Lower lobe of right lung (tissue), 2 donors: ENCODE measurements at regions not wholly inside any gene's neighbourhood (a gene's known extent, or its start where the extent isn't known, plus 50 kb on each side); places are given as distances from the start of the nearest gene placed in this dataset.

Source experiments
- ATAC-seq, 2 donors: fragments of 200-7000 bp; cut with Tn5 transposase; one replicate each; pipeline ENCODE4 v1.9.1; 2020 to 2022; ENCODE audit warnings: mild to moderate bottlenecking in 2 of 2, moderate library complexity in 2 of 2
- DNase-seq: peaks from one replicate; pipeline ENCODE4 v3.0.0-alpha.2; 2020
- H3K27ac ChIP-seq: fragments of 200-600 bp; one replicate; pipeline ENCODE4 v1.8.0; 2022
- H3K27me3 ChIP-seq: fragments of 200-600 bp; one replicate; pipeline ENCODE4 v1.8.0; 2022; ENCODE audit warnings: low read depth
- H3K36me3 ChIP-seq: fragments of 200-600 bp; one replicate; pipeline ENCODE4 v1.8.0; 2022; ENCODE audit warnings: mild to moderate bottlenecking
- H3K4me1 ChIP-seq: fragments of 200-600 bp; one replicate; pipeline ENCODE4 v1.8.0; 2022
- H3K4me3 ChIP-seq: fragments of 200-600 bp; one replicate; pipeline ENCODE4 v1.8.0; 2022; ENCODE audit warnings: mild to moderate bottlenecking
- H3K9me3 ChIP-seq: fragments of 200-600 bp; one replicate; pipeline ENCODE4 v1.8.0; 2022
- CTCF ChIP-seq: fragments of 200-600 bp; IDR thresholded peaks from one replicate; pipeline ENCODE4 v1.8.0; 2022; ENCODE audit warnings: antibody characterized with exemption, mild to moderate bottlenecking
- intact Hi-C: fragments of 100-400 bp; cut with DNase I; formaldehyde crosslinking; loops from one replicate; pipeline ENCODE4 v1.11.0; 2022
- donor health status: DM: no; HTN: yes; CAD: no; lungs with severe emphysema.

- H3K36me3 ChIP-seq = no peaks in the 10 kb centered on the region
- H3K27ac ChIP-seq = no peak overlapping the region
- no peaks in the 10 kb centered on the region for H3K9me3 ChIP-seq
- H3K4me1 ChIP-seq = peaks cover 12% of the 10 kb centered on the region
- no peak overlapping the region for H3K4me3 ChIP-seq
- no peak for TF ChIP-seq CTCF
- DNase-seq = no peak
- intact Hi-C loops = no loop called here
- no peak for ATAC-seq
- peaks cover 32% of the 10 kb centered on the region for H3K27me3 ChIP-seq
These were observed 106.4 kb downstream of the BRD1 start for GRCh38 chr22:49721211-49721763.

GRCh38 chr22:49720279-49720959 lies 107.3 kb downstream of the BRD1 start:
- no peak overlapping the region for H3K4me3 ChIP-seq
- H3K9me3 ChIP-seq = no peaks in the 10 kb centered on the region
- H3K27ac ChIP-seq = no peak overlapping the region
- H3K27me3 ChIP-seq = peaks cover 23% of the 10 kb centered on the region
- no peaks in the 10 kb centered on the region for H3K36me3 ChIP-seq
- peaks cover 12% of the 10 kb centered on the region for H3K4me1 ChIP-seq
- intact Hi-C loops = no loop called here
- TF ChIP-seq CTCF = no peak
- DNase-seq = no peak
- ATAC-seq = no peak

- ATAC-seq = no peak
- H3K36me3 ChIP-seq = no peaks in the 10 kb centered on the region
- intact Hi-C loops = no loop called here
- DNase-seq = no peak
- H3K4me1 ChIP-seq = peaks cover 3% of the 10 kb centered on the region
- no peak overlapping the region for H3K4me3 ChIP-seq
- H3K9me3 ChIP-seq = no peaks in the 10 kb centered on the region
- H3K27ac ChIP-seq = no peak overlapping the region
- peaks cover 9% of the 10 kb centered on the region for H3K27me3 ChIP-seq
- TF ChIP-seq CTCF = no peak
These were observed 108.6 kb downstream of the BRD1 start for GRCh38 chr22:49719046-49719445.

DNA sequence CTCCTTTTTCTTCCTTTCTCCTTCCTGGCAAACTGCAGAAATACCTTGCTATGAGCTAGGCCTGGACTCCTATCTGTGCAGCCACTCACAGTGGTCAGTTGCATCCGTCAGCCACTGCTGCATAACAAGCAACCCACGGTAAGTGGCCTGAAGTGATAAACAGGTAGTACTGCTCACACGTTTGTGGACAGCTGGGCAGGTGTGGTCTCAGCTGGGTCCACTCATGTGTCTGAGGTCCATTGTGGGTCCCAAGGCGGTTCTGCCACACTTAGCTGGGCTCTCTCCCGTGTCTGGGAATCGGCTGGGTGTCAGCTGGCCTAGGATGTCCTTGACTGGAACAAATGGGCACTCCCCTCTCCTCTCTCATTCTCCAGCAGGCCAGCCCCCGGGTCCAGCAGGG lies 109.3 kb downstream of the BRD1 start:
- no peak for TF ChIP-seq CTCF
- no peak for DNase-seq
- no peak for ATAC-seq
- intact Hi-C loops = no loop called here
- Histone ChIP-seq H3K36me3 (no peaks in the 10 kb centered on the region), H3K9me3 (no peaks in the 10 kb centered on the region), H3K4me3 (no peak overlapping the region), H3K4me1 (no peaks in the 10 kb centered on the region), H3K27me3 (peaks cover 4% of the 10 kb centered on the region), H3K27ac (no peak overlapping the region)

DNA sequence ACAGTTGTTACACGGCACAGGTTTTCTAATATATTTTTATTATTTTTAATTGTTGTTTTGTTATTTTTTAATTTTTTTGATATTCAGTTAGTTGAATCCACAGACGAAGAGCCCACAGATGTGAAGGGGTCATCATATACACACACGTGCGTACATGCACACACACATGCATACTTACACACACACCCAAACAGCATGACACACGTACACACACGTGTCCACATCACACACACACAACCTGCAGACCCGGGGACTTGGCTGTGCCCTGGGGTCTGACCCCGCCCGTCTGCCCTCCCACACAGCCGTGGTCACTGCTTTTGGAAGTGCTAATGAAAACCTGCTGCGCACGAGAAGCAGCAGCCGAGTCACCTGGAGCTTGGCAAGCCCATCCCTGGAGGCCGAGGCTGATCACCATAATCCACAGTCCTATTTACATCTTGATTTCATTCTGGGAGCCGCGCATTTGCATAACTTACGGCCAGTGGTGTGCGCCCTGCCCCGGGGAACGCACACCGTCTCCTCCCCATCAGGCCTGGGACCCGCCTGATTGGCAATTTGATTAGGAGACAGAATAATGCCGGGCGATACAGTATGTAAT lies 110.3 kb downstream of the BRD1 start:
- Histone ChIP-seq H3K27ac (no peak overlapping the region), H3K9me3 (no peaks in the 10 kb centered on the region), H3K4me1 (no peaks in the 10 kb centered on the region), H3K4me3 (no peak overlapping the region), H3K27me3 (peaks cover 7% of the 10 kb centered on the region), H3K36me3 (no peaks in the 10 kb centered on the region)
- no peak for TF ChIP-seq CTCF
- DNase-seq (no peak), ATAC-seq (no peak)
- intact Hi-C loops = no loop called here
